ENCODE measurements at regions not wholly inside any gene's neighbourhood (a gene's known extent, or its start where the extent isn't known, plus 50 kb on each side); places are given as distances from the start of the nearest gene placed in this dataset.
"Not testable (repeated sequence)": the region's sequence is repeated elsewhere in the genome, so short reads cannot be mapped to it uniquely, and the experiment has no call there.

DNA sequence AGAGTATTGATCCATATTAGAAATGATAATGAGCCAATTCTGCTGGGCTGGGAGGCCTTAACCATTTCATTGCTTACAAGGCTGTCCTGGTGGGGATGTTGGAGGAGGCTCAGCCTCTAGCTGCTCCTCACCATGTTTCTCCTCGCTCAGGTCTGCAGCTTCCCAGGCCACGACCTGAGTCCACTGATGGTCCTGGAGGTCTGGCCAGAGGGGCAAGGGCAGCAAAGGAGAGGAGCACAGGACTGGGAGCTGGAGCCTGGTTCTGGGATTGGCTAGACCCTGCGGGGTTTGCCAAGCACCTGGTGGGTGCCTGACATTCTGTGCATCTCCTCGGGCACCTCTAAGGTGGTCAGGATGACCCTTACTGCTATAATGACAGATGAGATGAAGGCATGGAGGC, 92.6 kb downstream of the KIF26A start:
- DNase-seq (ENCODE audit: low read depth): no peak

DNA sequence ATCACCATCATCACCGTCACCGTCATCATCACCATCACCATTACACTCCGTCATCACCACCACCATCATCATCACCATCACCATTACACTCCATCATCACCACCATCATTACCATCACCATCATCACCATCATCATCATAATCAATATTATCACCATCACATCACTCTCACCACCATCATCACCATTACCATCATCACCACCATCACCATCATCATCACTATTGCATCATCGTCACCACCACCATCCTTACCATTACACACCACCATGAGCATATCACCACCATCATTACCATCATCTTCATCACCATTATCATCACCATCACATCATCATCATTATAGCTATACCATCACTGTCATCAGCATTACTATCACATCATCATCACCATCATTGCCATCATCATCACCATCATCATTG, 93.7 kb downstream of the KIF26A start:
- no peak for DNase-seq (ENCODE audit: low read depth)

DNA sequence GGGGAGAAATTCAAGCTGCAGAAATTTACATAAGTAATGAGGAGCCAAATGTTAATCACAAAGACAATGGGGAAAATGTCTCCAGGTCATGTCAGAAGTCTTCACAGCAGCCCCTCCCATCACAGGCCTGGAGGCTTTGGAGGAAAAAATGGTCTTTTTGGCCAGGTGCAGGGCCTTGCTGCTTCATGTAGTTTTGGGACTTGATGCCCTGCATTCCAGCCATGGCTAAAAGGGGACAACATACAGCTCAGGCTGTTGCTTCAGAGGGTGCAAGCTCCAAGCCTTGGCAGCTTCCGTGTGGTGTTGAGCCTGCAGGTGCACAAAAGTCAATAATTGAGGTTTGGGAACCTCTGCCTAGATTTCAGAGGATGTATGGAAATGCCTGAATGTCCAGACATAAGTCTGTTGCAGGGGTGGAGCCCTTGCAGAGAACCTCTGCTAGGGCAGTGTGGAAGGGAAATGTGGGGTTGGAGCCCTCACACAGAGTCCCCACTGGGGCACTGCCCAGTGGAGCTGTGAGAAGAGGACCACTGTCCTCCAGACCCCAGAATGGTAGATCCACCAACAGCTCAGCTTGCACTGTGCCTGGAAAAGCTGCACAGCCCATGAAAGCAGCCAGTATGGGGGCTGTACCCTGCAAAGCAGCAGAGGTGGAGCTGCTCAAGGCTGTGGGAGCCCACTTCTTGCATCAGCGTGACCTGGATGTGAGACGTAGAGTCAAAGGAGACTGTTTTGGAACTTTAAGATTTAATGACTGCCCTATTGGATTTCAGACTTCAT, 95.8 kb downstream of the KIF26A start:
- DNase-seq (ENCODE audit: low read depth): not testable (repeated sequence)

DNA sequence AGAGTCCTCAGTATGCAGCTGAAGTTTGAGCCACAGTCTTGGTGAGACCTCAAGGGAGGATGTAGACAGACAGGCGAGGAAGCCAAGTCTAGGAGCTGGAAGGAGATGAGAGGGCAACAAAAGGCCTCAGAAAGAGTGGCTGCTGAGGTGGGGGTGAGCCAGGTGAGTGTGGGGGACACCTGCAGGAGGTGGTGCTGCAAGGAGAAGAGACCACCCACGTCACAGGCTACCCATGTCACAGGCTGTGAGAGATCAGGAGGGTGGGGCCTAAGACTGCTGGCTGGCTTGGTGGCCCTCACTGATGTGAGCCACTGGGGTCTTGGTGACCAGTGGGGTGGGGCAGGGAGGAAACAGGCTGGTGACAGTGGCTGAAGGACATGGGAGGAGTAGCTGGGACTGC, 97.3 kb downstream of the KIF26A start:
- no peak for DNase-seq (ENCODE audit: low read depth)

DNA sequence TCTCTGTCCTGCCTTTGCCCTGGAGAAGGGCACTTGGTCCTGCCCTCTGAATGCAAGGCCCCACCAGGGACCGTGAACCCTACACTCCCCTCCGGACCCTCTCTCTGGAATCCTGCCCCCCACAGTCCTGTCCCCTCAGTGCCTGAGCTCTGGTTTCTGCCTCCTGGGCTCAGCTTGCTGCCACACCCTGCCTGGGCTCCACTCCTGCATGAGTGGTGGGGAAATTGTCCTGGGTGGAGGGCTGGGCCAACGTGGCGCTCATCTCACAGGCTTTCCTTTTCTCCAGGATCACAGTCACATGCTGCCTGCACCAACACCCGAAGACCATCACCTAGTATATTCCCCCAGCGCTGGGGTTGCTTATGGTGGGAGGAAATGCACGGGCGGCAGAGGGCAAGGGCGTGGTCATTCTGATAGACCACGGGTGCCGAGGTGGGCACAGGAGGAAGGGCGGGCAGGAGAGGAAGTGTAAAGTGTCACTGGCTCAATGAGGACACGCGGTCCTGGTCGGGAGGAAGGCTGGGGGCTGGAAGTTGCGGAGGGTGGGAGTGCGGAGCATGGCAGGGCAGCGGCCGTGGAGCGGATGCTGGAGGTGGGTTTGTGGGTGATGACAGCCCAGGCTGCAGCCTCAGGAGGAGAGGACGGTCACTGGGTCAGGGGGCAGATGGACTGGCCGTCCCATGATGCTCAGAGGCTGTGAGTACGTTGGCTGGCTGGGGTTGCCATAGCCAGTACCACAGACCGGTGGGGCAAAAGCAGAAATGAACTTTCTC, 99.5 kb downstream of the KIF26A start:
- no peak for DNase-seq (ENCODE audit: low read depth)

DNA sequence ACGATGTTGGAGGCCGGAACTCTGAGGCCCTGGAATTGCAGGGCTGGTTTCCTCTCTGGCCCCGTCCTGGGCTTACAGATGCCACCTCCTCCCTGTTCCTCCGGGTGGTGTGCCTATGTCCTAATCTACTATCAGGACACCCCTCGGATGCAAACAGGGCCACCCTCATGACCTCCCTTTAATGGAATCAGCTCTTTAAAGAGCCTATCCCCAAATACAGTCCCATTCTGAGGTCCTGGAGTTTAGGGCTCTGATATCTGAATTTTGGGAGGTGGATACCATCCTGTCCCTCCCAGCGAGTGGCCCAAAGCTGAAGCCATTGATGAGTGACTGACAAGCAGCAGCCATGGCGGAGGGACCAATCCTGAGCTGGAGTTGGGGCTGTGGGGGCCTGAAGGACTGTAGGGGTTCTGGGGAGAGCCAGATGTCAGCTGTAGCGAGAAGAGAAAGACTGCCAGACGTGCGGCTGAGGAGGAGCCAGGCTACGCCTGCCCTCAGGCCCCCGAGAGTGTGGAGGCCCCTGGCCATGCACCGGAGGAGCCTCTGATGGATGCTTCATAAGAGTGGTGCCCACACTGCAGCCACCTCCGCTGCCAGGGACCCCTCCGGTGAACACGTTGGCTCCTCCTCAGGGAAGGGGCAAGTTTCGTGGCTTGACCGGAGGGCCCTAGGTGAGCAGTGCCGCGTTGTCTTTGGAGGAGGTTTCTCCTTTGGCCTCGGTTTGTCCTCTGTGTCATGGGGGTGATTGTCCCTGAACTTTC, 100.2 kb downstream of the KIF26A start:
- DNase-seq (ENCODE audit: low read depth): no peak

DNA sequence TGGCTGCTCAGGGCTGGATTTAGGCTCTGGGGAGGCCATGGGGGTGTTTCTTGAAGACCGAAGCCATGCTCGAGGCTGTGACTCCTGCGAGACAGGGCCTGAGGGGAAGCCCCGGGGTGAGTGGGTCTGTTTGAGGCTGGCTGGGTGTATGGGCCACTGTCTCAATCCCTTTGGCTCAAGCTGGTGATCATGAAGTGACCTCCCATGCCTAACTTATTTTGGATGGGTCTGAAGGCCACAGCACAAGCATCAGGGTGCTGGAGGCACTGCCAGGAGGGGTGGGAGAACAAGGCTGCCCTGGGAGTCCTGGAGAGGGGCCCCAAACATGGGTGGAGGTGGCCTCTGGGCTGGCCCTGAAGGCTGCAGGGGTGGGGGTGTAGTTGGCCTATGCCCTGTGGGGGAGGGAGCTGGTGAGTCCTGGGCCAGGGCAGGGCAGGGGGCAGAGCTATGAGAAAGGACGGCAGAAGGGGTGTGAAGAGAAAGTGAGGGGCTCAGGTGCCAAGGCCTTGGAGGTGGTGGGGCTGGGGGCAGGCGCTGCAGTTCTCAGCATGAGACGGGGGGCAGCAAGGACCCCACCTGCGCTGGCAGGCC, 100.9 kb downstream of the KIF26A start:
- no peak for DNase-seq (ENCODE audit: low read depth)

DNA sequence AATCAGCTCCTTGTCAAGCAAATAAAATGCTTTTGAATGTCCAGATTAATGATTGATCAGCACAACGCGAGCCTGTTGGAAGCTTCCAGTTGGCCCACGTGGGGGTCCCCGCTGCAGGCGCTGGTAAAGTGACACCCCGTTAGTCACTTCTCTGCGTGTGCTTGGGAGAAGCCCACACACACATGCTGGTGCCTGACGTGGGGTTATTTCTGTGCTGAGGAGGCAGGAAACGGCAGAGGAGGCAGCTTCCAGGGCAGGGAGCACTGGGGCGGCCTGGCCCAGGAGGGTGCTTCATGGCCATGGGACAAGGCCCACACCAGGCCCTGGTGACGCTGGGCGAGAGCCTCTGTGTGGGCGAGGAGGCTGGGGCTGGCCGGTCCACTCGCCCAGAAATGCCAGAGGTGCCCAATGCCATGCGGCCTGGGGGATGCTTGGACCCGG, 101.5 kb downstream of the KIF26A start:
- no peak for DNase-seq (ENCODE audit: low read depth)

DNA sequence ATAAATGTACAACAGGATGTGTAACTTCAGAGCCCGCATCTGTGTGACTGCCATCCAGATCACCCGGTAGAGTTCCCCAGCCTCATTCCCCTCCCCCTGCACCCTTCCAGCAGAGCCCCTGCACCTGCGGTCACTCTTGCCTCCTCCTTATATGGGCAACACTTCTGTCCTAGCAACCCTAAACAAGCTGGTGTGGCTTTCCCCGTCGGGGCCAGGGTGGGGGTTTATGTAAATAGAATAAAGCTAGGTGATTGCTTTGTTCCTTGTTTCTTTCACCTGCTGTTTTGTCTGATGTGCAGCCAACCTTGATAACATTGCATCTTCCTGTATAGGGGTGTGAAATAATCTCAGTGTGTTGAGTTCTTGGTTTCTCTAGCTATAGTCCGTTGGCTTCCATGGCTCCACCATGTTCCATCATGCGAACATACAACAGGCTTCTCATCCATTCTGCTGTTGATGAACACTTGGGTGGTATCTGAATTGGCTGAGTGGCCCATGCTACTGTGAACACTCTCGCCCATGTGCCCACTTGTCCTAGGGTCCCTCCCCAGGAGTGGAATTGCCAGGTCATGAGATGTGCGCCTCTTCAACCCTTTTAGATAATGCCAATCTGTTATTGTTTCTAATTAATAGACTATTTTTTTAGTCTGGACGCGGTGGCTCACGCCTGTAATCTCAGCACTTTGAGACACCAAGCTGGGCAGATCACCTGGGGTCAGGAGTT, 102.2 kb downstream of the KIF26A start:
- DNase-seq (ENCODE audit: low read depth): no peak

DNA sequence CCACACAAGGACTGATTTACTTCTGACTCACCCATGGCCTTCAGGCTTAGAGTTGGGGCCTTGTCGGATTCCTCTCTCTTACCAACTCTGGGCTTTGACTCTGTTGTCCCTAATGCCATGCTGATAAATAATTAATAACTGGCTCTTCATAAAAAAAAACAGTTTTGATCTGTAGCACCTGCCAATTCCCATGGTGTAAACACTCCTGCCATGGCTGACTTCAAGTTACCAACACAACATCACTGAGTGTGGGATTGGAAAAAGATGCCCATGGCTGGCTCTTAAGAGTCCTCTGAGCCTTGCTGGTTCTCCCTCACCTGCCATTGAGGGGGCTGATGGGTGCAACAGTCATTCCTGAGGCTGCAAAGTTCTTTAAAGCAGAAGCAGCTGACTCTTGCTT, 104.8 kb downstream of the KIF26A start:
- DNase-seq (ENCODE audit: low read depth): no peak

DNA sequence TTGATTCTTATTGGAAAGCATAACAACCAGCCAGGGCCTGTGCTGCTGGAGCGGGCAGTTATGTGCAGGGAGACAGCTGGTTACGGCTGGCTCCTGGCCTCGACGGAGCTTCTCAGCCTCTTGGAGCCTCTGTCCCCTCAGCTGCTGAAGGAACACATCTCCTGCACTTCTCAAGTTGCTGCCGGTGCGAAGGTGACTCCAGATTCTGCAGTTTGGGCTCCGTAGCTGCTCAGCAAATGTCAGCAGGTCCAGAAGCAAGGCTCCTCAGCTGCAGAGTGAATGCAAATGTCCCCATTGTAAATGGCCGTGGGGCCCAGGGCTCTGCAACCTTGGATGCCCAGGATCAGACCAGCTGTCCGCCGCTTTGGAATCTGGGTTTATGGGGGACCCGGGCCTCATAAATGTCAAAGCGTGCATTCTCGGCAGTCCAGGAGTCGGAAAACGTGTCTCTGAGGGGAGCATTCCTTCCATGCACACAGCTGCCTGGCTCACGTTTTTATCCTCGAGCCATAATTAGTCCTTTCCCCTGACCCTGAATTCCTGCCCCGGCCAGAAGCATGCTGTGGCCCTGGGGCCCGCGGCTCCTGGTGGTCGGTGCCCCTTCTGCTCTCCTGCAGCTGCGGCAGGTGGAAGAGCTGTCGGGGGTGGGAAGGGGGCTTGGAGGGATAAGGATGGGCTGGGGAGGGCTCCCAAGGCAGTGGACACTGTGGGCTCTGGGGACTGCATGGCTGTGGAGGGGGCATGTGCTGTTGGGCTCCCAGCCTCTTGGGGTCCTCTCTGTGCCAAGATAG, 106.0 kb downstream of the KIF26A start:
- no peak for DNase-seq (ENCODE audit: low read depth)

DNA sequence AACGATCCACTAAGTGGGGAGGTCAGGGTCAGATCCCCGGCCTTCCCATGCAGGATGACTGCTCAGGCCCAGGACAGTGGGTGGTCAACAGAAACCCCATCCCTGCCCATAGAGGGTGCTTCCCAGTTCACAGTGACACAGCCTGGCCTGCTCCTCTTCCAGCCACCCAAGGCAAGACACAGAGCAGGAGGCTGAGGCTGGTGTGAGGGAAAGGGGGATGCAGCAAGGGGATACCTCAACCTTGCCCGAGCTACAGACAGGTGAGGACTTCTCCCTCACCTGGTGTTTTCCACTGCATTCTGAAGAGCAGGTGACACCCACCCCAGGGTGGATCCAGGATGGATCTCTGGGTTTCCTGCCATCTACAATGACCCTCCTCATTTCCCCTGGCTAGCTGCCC, 106.7 kb downstream of the KIF26A start:
- no peak for DNase-seq (ENCODE audit: low read depth)

DNA sequence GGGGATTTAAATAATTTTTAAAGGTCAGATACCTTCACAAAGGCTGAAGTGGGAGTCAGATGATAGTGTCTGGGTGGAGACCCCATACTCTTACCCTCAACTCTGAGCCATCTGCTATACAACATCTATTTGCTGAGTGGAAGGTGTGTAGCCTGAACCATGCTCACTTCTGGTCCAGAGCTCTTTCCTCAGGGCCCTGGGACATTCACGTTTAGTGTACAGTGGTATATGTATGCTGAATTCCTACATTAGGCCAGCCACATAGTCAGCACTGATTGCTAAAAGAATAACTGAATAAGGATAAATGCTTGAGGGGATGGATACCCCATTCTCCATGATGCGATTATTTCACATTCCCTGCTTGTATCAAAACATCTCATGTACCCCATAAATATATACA, 107.3 kb downstream of the KIF26A start:
- DNase-seq (ENCODE audit: low read depth): no peak

DNA sequence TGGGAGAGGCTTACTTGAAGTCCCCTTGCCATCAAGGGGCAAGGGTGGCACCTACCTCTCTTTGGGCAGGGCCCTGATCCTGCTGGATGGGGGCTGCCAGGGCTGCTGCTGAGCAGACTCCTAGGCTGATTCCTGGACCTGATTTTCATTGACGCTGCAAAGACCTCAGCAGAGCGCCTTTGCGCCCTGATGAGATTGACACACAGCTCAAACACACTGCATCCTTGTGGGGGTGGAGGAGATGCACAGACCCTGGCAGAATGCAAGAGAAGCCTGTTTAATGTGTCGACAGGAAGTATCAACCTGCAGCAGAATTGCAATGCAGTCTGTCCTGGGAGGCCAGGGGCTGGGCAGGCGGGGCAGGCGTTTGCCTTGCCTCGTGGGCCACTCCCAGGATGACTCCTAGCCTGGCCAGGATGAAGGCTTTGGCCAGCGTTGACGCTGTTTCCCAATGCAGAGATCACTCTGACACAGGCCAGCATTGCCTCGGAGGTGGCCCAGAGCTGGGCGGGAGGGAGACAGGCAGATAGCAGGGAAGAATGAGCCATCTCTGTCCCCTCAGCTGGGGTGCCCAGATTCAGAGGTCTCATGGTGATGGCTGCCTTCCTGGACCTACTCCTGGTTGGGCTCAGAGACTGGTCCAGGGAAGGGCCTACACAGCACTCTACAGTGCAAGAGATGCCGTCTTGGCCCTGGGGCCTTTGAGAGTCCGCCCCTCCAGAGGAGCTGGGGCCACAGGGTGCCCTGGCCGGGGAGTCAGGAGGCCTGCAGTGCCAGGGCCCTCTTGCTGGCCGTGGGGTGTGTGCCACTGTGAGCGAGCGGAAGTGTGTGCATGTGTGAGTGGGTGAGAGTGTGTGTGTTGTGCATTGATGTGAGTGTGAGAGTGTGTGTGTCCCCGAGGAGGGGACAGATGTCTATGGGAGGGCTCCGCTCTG, 108.3 kb downstream of the KIF26A start:
- DNase-seq (ENCODE audit: low read depth): no peak

DNA sequence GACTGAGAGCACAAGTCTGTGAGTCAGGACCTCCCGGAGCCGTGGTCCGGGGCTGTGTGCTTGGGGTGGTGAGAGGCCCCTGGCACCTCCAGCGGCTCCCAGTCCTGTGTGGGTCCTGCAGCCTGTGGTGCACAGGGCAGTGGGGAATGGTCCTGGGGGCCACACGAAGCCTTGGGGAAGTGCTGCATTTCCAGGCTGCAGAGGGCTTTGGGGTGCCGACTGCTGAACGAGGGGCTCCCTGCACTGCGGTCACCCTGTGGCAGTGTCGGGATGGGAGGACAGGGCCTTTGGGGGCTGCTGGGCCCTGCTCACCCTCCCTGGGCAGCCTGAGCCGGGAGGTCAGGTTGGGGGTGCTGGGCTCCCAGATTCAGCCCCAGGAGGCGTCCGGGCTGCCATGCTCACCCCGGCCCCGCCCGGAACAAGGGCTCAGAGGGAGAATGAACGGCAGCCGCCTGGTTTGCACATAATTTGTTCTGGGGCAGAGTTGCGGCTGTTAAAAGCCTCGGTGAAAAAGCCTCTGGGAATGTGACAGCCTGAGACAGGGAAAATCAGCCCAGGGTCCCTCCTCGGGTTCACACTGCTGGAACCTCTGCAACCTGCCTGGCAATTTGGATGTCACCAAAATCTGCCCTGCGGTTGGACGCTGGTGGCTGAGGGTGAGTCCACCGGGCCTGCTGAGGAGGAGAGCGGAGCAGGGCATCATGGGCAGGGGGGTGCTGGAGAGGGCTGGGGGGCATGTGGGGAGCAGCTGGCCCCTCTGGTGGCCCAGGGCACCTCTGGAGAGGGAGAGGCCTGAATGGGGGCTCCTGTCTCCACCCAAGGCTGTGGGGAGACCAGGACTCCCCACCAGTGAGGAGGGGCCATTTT, 109.2 kb downstream of the KIF26A start:
- no peak for DNase-seq (ENCODE audit: low read depth)

DNA sequence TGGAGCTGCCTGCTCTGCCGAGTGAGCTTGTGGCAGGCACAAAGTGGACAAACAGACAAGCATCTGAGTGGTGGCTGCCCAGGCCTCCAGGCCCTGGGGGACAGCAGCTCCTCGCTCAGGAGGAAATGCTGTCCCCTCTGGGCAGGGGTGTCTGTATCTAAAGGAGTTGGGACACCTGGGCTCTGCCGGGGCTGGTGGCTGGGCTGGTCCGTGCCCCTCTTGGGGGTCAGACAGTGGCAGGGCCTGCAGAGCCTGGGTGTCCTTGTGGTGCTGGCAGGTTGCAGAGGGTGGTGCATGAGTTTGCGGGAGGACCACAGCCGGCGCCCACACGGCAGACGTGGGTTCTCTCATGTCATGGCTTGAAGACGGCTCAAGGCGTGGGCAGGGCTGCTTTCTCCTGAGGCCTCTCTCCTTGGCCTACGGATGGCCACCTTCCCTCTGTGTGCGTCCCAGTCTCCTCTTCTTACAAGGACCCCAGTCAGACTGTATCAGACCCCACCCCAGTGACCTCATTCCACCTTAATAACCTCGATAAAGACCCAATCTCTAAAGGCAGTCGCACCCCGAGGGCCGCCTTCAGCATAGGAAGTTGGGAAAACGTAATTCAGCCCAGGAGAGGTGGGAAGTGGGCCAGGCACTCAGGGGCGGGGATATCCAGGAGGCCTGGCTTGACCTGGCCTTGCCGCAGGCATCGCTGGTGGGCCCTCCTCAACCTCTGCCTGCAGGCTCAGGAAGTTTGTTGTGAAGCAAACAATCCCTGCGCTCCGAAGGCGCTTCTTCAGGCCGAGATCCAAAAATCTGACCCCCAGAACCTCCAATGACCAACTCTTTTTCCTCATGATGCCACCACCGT, 110.0 kb downstream of the KIF26A start:
- DNase-seq (ENCODE audit: low read depth): no peak

DNA sequence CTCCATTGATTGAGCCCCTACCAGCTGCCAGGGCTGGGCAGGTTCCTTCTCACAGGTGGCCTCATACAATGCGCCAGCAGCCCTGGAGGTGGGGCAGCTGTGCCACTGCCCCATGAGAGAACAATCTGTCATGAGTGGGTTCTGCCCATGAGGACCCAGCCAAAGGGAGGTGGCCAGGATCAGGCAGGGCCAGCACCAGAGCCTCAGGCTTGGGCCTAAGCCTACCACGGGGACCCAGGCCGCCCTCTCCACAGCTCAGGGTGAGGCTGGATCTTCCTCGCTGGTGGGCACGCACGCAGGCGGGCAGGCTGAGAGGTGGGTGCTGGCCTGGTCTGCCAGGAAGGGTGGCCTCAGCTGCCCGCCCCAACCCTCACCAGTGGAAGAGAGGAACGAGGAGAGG, 110.7 kb downstream of the KIF26A start:
- no peak for DNase-seq (ENCODE audit: low read depth)

DNA sequence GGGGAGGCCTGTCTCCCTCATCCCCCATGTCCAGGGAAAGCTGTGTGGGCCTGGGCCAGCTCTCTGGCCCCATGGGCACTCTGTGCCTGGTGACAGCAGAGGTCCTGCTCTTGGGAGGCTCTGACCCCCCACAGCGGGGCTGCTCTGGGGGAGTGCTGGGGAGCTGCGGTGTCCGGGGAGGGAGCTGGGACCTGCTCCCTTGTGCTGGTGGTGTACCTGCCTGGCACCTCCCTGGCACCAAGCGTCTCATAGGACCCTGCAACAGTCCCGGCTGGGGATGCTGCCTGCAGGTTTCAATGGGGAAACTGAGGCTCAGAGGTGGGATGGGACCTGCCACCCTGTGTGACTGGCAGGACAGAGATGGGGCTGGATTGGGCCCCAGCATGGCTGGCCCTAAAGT, 111.3 kb downstream of the KIF26A start:
- no peak for DNase-seq (ENCODE audit: low read depth)

Measured in Daoy (cell line).